Keratinocyte (primary cell): ENCODE measurements at regions not wholly inside any gene's neighbourhood (a gene's known extent, or its start where the extent isn't known, plus 50 kb on each side); places are given as distances from the start of the nearest gene placed in this dataset.

Source experiments
- DNase-seq: peaks from one replicate; pipeline ENCODE4 v3.0.0-alpha.2; 2011; ENCODE audit warnings: low read depth, missing footprints, low spot score
- FAIRE-seq: peaks from 2 replicates; lab custom pipeline; 2011; peaks lifted over from hg19 to GRCh38; lab: Jason Lieb, UNC
- H2AFZ ChIP-seq: 2 replicates; pipeline ENCODE4 v1.6.0; 2012; ENCODE audit warnings: low read length, control low read depth, inconsistent platforms; ENCODE audit not compliant: control insufficient read depth
- H3K27ac ChIP-seq: 2 replicates; pipeline ENCODE4 v1.5.1; 2011; ENCODE audit warnings: low read length; ENCODE audit not compliant: control insufficient read depth, insufficient read depth
- H3K27me3 ChIP-seq: 3 replicates; pipeline ENCODE4 v1.6.0; 2011; ENCODE audit warnings: low read length; ENCODE audit not compliant: control insufficient read depth, insufficient read depth; ENCODE audit errors: extremely low read depth
- H3K36me3 ChIP-seq, 2 experiments: 2 replicates in 1 of 2; 3 replicates in 1 of 2; pipeline ENCODE4 v1.5.1; 2011; ENCODE audit warnings: low read length in 2 of 2, mild to moderate bottlenecking in 1 of 2; ENCODE audit not compliant: control insufficient read depth in 2 of 2, insufficient read depth in 2 of 2; ENCODE audit errors: extremely low read depth in 1 of 2
- H3K4me1 ChIP-seq: 3 replicates; pipeline ENCODE4 v1.5.1; 2011; ENCODE audit warnings: low read length; ENCODE audit not compliant: control insufficient read depth, insufficient read depth; ENCODE audit errors: extremely low read depth
- H3K4me2 ChIP-seq: 3 replicates; pipeline ENCODE4 v1.6.0; 2011; ENCODE audit warnings: low read depth, low read length; ENCODE audit not compliant: control insufficient read depth, insufficient read depth; ENCODE audit errors: extremely low read depth
- H3K4me3 ChIP-seq, 3 experiments: fragments of 200-600 bp in 1 of 3; sonication (generic) in 1 of 3; 2 replicates in 2 of 3; 3 replicates in 1 of 3; pipeline ENCODE4 v1.5.1; 2011 to 2016; ENCODE audit warnings: low read length in 3 of 3, mild to moderate bottlenecking in 3 of 3, control low read depth in 2 of 3, inconsistent platforms in 1 of 3, low read depth in 1 of 3, mixed read lengths in 1 of 3, mixed run types in 1 of 3, moderate library complexity in 1 of 3; ENCODE audit not compliant: control insufficient read depth in 2 of 3, insufficient read depth in 2 of 3; ENCODE audit errors: extremely low read depth in 1 of 3
- H3K79me2 ChIP-seq: 2 replicates; pipeline ENCODE4 v1.6.0; 2012; ENCODE audit warnings: low read length; ENCODE audit not compliant: control insufficient read depth, insufficient read depth
- H3K9ac ChIP-seq: 3 replicates; pipeline ENCODE4 v1.6.0; 2011; ENCODE audit warnings: low read length; ENCODE audit not compliant: control insufficient read depth, insufficient read depth; ENCODE audit errors: extremely low read depth
- H3K9me1 ChIP-seq: 3 replicates; pipeline ENCODE4 v1.6.0; 2011; ENCODE audit warnings: low read length; ENCODE audit not compliant: control insufficient read depth, insufficient read depth; ENCODE audit errors: extremely low read depth
- H3K9me3 ChIP-seq: 2 replicates; pipeline ENCODE4 v1.5.1; 2012; ENCODE audit warnings: low read depth, low read length; ENCODE audit not compliant: control insufficient read depth
- H4K20me1 ChIP-seq: 3 replicates; pipeline ENCODE4 v1.6.0; 2011; ENCODE audit warnings: low read length; ENCODE audit not compliant: control insufficient read depth, insufficient read depth; ENCODE audit errors: extremely low read depth
- EZH2 ChIP-seq: IDR thresholded peaks from one replicate; pipeline ENCODE4 v1.6.1; 2012; ENCODE audit warnings: inconsistent platforms, mild to moderate bottlenecking, low read length, moderate library complexity
- dilution Hi-C: fragments of 300-500 bp; cut with MboI; formaldehyde crosslinking; loops from one replicate; pipeline ENCODE4 v1.7.0; 2020; ENCODE audit warnings: low sequenced_read_pairs; ENCODE audit not compliant: extremely low pct_ligation_motif_present
- TF ChIP-seq, protein P1 (sequence below), 3 experiments: IDR thresholded peaks in 1 of 3; conservative IDR thresholded peaks in 1 of 3; optimal IDR thresholded peaks in 1 of 3; 2 replicates in 2 of 3; 3 replicates in 1 of 3; pipeline versions ENCODE3 to v1.5.1; 2011; ENCODE audit warnings: low read length in 3 of 3, mild to moderate bottlenecking in 3 of 3, moderate library complexity in 2 of 3, control low read depth in 1 of 3, inconsistent platforms in 1 of 3; ENCODE audit not compliant: insufficient read depth in 2 of 3; ENCODE audit errors: extremely low read depth in 1 of 3

GRCh38 chr7:68457481-68457880 is 1140.8 kb upstream of the AUTS2 start:
- H3K4me1 ChIP-seq = no peaks in the 10 kb centered on the region
- no peaks in the 10 kb centered on the region for H3K9me1 ChIP-seq
- no peaks in the 10 kb centered on the region for H4K20me1 ChIP-seq
- dilution Hi-C loops = no loop called here
- no peak overlapping the region for H2AFZ ChIP-seq
- no peak overlapping the region for H3K4me3 ChIP-seq
- peaks cover 2% of the 10 kb centered on the region for H3K9me3 ChIP-seq
- TF ChIP-seq, protein P1, sequence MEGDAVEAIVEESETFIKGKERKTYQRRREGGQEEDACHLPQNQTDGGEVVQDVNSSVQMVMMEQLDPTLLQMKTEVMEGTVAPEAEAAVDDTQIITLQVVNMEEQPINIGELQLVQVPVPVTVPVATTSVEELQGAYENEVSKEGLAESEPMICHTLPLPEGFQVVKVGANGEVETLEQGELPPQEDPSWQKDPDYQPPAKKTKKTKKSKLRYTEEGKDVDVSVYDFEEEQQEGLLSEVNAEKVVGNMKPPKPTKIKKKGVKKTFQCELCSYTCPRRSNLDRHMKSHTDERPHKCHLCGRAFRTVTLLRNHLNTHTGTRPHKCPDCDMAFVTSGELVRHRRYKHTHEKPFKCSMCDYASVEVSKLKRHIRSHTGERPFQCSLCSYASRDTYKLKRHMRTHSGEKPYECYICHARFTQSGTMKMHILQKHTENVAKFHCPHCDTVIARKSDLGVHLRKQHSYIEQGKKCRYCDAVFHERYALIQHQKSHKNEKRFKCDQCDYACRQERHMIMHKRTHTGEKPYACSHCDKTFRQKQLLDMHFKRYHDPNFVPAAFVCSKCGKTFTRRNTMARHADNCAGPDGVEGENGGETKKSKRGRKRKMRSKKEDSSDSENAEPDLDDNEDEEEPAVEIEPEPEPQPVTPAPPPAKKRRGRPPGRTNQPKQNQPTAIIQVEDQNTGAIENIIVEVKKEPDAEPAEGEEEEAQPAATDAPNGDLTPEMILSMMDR (optimal IDR thresholded peaks at IDR 0.05 in 1 of 3, IDR thresholded peaks at IDR 0.05 in 1 of 3, conservative IDR thresholded peaks at IDR 0.05 in 1 of 3; ENCODE audit: extremely low read depth in 1 of 3, insufficient read depth in 2 of 3, low read length in 3 of 3) = no peak
- TF ChIP-seq EZH2 = no peak
- no peaks in the 10 kb centered on the region for H3K36me3 ChIP-seq
- no peak overlapping the region for H3K9ac ChIP-seq
- FAIRE-seq (no peak), DNase-seq (no peak)
- no peaks in the 10 kb centered on the region for H3K27me3 ChIP-seq
- H3K27ac ChIP-seq = no peak overlapping the region
- H3K79me2 ChIP-seq = no peaks in the 10 kb centered on the region
- no peak overlapping the region for H3K4me2 ChIP-seq

- H3K9ac ChIP-seq = no peak overlapping the region
- no peak overlapping the region for H3K4me3 ChIP-seq
- no peak overlapping the region for H3K4me2 ChIP-seq
- H3K27me3 ChIP-seq = no peaks in the 10 kb centered on the region
- H3K9me3 ChIP-seq = peaks cover 2% of the 10 kb centered on the region
- H3K27ac ChIP-seq = no peak overlapping the region
- no peaks in the 10 kb centered on the region for H3K9me1 ChIP-seq
- DNase-seq = no peak
- H3K79me2 ChIP-seq = no peaks in the 10 kb centered on the region
- H4K20me1 ChIP-seq = no peaks in the 10 kb centered on the region
- no peak overlapping the region for H2AFZ ChIP-seq
- dilution Hi-C loops = no loop called here
- FAIRE-seq = no peak
- TF ChIP-seq EZH2 = no peak
- TF ChIP-seq, protein P1 (optimal IDR thresholded peaks at IDR 0.05 in 1 of 3, IDR thresholded peaks at IDR 0.05 in 1 of 3, conservative IDR thresholded peaks at IDR 0.05 in 1 of 3; ENCODE audit: extremely low read depth in 1 of 3, insufficient read depth in 2 of 3, low read length in 3 of 3) = no peak
- H3K36me3 ChIP-seq = no peaks in the 10 kb centered on the region
- H3K4me1 ChIP-seq = no peaks in the 10 kb centered on the region
These were observed 1140.0 kb upstream of the AUTS2 start for GRCh38 chr7:68458010-68458908.
